Suprapubic skin (tissue), 3 donors: ENCODE measurements at regions not wholly inside any gene's neighbourhood (a gene's known extent, or its start where the extent isn't known, plus 50 kb on each side); places are given as distances from the start of the nearest gene placed in this dataset.

Experiments used
- POLR2A ChIP-seq, 2 donors: fragments of 450-650 bp; IDR thresholded peaks; one replicate each; pipeline ENCODE4 v1.6.1; 2017; ENCODE audit warnings: antibody characterized with exemption in 2 of 2, mild to moderate bottlenecking in 2 of 2, moderate library complexity in 2 of 2
- TF ChIP-seq, protein P1 (sequence below), 2 donors: fragments of 200-600 bp in 1 of 2; fragments of 450-650 bp in 1 of 2; sonication (generic) in 1 of 2; IDR thresholded peaks; one replicate each; pipeline ENCODE4 v1.5.1; 2016 to 2019; ENCODE audit warnings: antibody characterized with exemption in 2 of 2, mild to moderate bottlenecking in 1 of 2, moderate library complexity in 1 of 2

DNA sequence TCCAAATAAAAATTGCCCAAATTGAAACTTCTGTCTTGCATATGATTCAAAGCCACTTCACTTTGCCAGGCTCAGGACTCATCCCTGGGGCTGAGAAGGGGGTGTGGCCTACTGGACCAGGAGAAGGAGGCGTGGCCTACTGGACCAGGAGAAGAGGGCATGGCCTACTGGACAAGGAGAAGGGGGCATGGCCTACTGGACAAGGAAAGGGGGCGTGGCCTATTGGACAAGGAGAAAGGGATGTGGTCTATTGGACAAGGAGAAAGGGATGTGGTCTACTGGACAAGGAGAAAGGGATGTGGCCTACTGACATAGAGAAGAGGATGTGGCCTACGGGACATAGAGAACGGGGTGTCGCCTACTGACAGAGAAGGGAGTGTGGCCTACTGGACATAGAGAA, 405.3 kb downstream of the RRAGC start:
- TF ChIP-seq, protein P1, sequence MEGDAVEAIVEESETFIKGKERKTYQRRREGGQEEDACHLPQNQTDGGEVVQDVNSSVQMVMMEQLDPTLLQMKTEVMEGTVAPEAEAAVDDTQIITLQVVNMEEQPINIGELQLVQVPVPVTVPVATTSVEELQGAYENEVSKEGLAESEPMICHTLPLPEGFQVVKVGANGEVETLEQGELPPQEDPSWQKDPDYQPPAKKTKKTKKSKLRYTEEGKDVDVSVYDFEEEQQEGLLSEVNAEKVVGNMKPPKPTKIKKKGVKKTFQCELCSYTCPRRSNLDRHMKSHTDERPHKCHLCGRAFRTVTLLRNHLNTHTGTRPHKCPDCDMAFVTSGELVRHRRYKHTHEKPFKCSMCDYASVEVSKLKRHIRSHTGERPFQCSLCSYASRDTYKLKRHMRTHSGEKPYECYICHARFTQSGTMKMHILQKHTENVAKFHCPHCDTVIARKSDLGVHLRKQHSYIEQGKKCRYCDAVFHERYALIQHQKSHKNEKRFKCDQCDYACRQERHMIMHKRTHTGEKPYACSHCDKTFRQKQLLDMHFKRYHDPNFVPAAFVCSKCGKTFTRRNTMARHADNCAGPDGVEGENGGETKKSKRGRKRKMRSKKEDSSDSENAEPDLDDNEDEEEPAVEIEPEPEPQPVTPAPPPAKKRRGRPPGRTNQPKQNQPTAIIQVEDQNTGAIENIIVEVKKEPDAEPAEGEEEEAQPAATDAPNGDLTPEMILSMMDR (IDR thresholded peaks at IDR 0.05) = no peak
- TF ChIP-seq POLR2A (IDR thresholded peaks at IDR 0.05) = no peak
